H1 (cell line): ENCODE measurements at regions not wholly inside any gene's neighbourhood (a gene's known extent, or its start where the extent isn't known, plus 50 kb on each side); places are given as distances from the start of the nearest gene placed in this dataset.

Experiments used
- ASH2L ChIP-seq: fragments of 200-600, 300-600 bp; sonication (generic); IDR thresholded peaks from one replicate; pipeline ENCODE4 v1.7.1; 2017; ENCODE audit warnings: low read length
- ATF2 ChIP-seq: IDR thresholded peaks from 2 replicates; pipeline ENCODE4 v1.6.1; 2012; ENCODE audit warnings: low read length, inconsistent platforms
- ATF3 ChIP-seq: IDR thresholded peaks from 2 replicates; pipeline ENCODE4 v1.6.1; 2011; ENCODE audit warnings: low read depth, mild to moderate bottlenecking, low read length; ENCODE audit not compliant: insufficient read depth
- BACH1 ChIP-seq: IDR thresholded peaks from 2 replicates; pipeline ENCODE4 v1.6.1; 2012; ENCODE audit warnings: low read length, improper control_type of control experiment
- CEBPB ChIP-seq: IDR thresholded peaks from 2 replicates; pipeline ENCODE4 v1.6.1; 2012; ENCODE audit warnings: low read depth, low read length
- CHD2 ChIP-seq: IDR thresholded peaks from 2 replicates; pipeline ENCODE4 v1.6.1; 2012; ENCODE audit warnings: low read length, improper control_type of control experiment
- CREB1 ChIP-seq: IDR thresholded peaks from 2 replicates; pipeline ENCODE4 v1.6.1; 2012; ENCODE audit warnings: inconsistent platforms
- CTCF ChIP-seq, 3 experiments: IDR thresholded peaks; 1 replicate in 2 of 3; 2 replicates in 1 of 3; pipeline versions ENCODE4 v1.5.1 to v1.6.1; 2011; ENCODE audit warnings: low read length in 3 of 3, mild to moderate bottlenecking in 3 of 3, inconsistent platforms in 2 of 3, low read depth in 1 of 3, moderate library complexity in 1 of 3; ENCODE audit not compliant: insufficient read depth in 1 of 3; ENCODE audit errors: control extremely low read depth in 1 of 3
- KDM1A ChIP-seq: fragments of 200-600, 300-600 bp; sonication (generic); IDR thresholded peaks from 2 replicates; pipeline ENCODE4 v1.7.1; 2016; ENCODE audit warnings: mild to moderate bottlenecking, low read length, borderline replicate concordance
- KDM4A ChIP-seq: IDR thresholded peaks from one replicate; pipeline ENCODE4 v1.7.1; 2012; ENCODE audit warnings: low read depth, mild to moderate bottlenecking, moderate library complexity, low read length, inconsistent platforms; ENCODE audit not compliant: severe bottlenecking
- KDM5A ChIP-seq: fragments of 200-600 bp; IDR thresholded peaks from 2 replicates; pipeline ENCODE4 v1.7.1; 2012; ENCODE audit warnings: mild to moderate bottlenecking, low read length, inconsistent platforms, mixed read lengths
- MAFK ChIP-seq: IDR thresholded peaks from 2 replicates; pipeline ENCODE4 v1.6.1; 2012; ENCODE audit warnings: low read depth, mild to moderate bottlenecking, improper control_type of control experiment, low read length
- POLR2A ChIP-seq, 2 experiments: IDR thresholded peaks; 1 replicate in 1 of 2; 2 replicates in 1 of 2; pipeline ENCODE4 v1.6.1; 2011; ENCODE audit warnings: low read depth in 2 of 2, low read length in 2 of 2, mild to moderate bottlenecking in 2 of 2; ENCODE audit errors: control extremely low read depth in 1 of 2
- RBBP5 ChIP-seq: IDR thresholded peaks from 2 replicates; pipeline ENCODE4 v1.7.1; 2012; ENCODE audit warnings: low read depth, mild to moderate bottlenecking, inconsistent platforms, low read length, moderate library complexity, borderline replicate concordance
- RFX5 ChIP-seq: IDR thresholded peaks from 2 replicates; pipeline ENCODE4 v1.6.1; 2011; ENCODE audit warnings: low read depth, low read length, improper control_type of control experiment, borderline replicate concordance
- RXRA ChIP-seq: IDR thresholded peaks from 2 replicates; pipeline ENCODE4 v1.6.1; 2011; ENCODE audit warnings: low read depth, mild to moderate bottlenecking, low read length, moderate library complexity; ENCODE audit not compliant: insufficient read depth
- SP1 ChIP-seq: IDR thresholded peaks from 2 replicates; pipeline ENCODE4 v1.6.1; 2011; ENCODE audit warnings: low read depth, low read length
- SP2 ChIP-seq: IDR thresholded peaks from 2 replicates; pipeline ENCODE4 v1.6.1; 2012; ENCODE audit warnings: mild to moderate bottlenecking, low read length, inconsistent platforms
- USF2 ChIP-seq: IDR thresholded peaks from 2 replicates; pipeline ENCODE4 v1.6.1; 2011; ENCODE audit warnings: low read length, improper control_type of control experiment
- YY1 ChIP-seq: IDR thresholded peaks from 2 replicates; pipeline ENCODE4 v1.6.1; 2011; ENCODE audit warnings: low read depth, mild to moderate bottlenecking, low read length

- no peak for TF ChIP-seq USF2
- TF ChIP-seq RXRA: no peak
- TF ChIP-seq ASH2L: peak; percentile 87
- TF ChIP-seq CTCF (IDR thresholded peaks at IDR 0.05; ENCODE audit: control extremely low read depth in 1 of 3, insufficient read depth in 1 of 3, low read depth in 1 of 3, low read length in 3 of 3): no peak
- no peak for TF ChIP-seq SP2
- TF ChIP-seq CREB1: peak; percentile 24; the same call in 1 of the 2 replicates
- no peak for TF ChIP-seq BACH1
- TF ChIP-seq ATF2: no peak
- TF ChIP-seq CHD2: no peak
- TF ChIP-seq POLR2A (IDR thresholded peaks at IDR 0.05; ENCODE audit: control extremely low read depth in 1 of 2, low read depth in 2 of 2, low read length in 2 of 2): peak in 1 of 2 experiments; percentile 74; a peak in 1 of 3 replicates
- no peak for TF ChIP-seq CEBPB
- no peak for TF ChIP-seq ATF3
- peak; percentile 64 for TF ChIP-seq YY1
- no peak for TF ChIP-seq KDM4A
- peak; percentile 79 for TF ChIP-seq RBBP5
- TF ChIP-seq MAFK: no peak
- no peak for TF ChIP-seq RFX5
- no peak for TF ChIP-seq KDM5A
- no peak for TF ChIP-seq SP1
- no peak for TF ChIP-seq KDM1A
Observed at GRCh38 chr4:140237616-140238350, 83.8 kb upstream of the MAML3 start (continued).
